Prostate gland (tissue), 2 donors: ENCODE measurements at regions not wholly inside any gene's neighbourhood (a gene's known extent, or its start where the extent isn't known, plus 50 kb on each side); places are given as distances from the start of the nearest gene placed in this dataset.

Experiments used
- CTCF ChIP-seq, 4 experiments: fragments of 200-600 bp in 2 of 4; fragments of 450-650 bp in 2 of 4; sonication (generic) in 2 of 4; IDR thresholded peaks; 1 replicate in 3 of 4; 2 replicates in 1 of 4; pipeline ENCODE4 v1.5.1; 2016 to 2019; ENCODE audit warnings: antibody characterized with exemption in 4 of 4, mild to moderate bottlenecking in 2 of 4, moderate library complexity in 2 of 4
- POLR2A ChIP-seq: fragments of 450-650 bp; IDR thresholded peaks from one replicate; pipeline ENCODE4 v1.6.1; 2016; ENCODE audit warnings: antibody characterized with exemption, mild to moderate bottlenecking
- POLR2AphosphoS5 ChIP-seq: sonication (generic); formaldehyde crosslinking; IDR thresholded peaks from one replicate; pipeline ENCODE4 v1.6.1; 2017; ENCODE audit warnings: antibody characterized with exemption

DNA sequence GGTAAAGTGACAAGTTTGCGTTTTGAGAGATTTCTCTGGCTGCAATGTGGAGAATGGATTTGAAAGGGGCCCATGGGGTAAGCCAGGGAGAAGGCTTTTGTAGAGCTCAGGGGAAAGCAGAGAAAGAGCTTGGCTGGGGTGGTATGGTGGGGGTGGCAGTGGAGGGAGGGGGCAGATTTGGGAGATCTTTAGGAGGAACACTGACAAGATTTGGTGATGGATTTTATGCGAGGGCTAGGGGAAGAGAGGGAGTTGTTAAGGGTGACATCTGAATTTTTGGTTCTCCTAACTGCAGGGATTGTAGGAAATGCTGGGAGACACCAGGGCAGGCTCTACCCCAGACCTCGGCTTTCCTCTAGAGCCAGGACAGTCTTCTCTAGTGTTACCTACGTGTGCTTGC lies 108.7 kb upstream of the ZNF678 start:
- no peak for TF ChIP-seq POLR2AphosphoS5
- no peak for TF ChIP-seq POLR2A
- TF ChIP-seq CTCF (IDR thresholded peaks at IDR 0.05): no peak
